GM18502 (cell line): ENCODE measurements at regions not wholly inside any gene's neighbourhood (a gene's known extent, or its start where the extent isn't known, plus 50 kb on each side); places are given as distances from the start of the nearest gene placed in this dataset.
"Not testable (repeated sequence)": the region's sequence is repeated elsewhere in the genome, so short reads cannot be mapped to it uniquely, and the experiment has no call there.

Source experiments
- ATAC-seq: cut with Tn5 transposase; IDR thresholded peaks from one replicate; pipeline ENCODE4 v1.9.1; 2021; ENCODE audit warnings: mild to moderate bottlenecking; ENCODE audit not compliant: unreplicated experiment, poor library complexity

DNA sequence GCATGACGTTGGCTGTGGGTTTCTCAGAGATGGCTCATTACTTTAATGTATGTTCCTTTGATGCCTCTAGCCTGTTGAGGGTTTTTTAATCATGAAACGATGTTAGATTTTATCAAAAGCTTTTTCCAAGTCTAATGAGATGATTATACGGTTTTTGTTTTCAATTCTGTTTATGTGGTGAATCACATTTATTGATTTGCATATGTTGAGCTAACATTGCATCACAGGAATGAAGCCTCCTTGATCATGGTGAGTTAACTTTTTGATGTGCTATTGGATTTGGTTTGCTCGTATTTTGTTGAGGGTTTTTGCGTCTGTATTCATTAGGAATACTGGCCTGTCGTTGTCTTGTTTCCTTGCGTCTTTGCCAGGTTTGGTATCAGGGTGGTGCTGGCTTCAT lies 52.3 kb upstream of the PTPN12 start:
- ATAC-seq, result no peak

DNA sequence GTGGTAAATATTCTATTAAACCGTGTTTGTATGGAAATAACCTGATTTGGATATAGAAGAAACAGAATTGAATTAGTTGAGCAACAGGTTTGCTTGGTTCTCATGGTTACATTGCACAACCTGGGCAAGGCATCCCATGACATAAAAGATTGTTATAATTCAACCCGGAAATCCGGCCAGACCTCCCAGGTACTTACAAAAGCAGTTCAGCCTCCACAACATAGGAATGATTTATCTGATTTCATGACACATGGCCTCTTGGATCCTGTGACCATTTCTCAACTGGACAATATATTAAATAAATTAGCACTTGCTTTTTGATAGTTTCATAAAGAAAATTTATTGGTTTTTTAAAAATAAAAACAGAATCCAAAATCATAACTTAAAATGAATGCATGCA lies 55.1 kb upstream of the PTPN12 start:
- ATAC-seq, result no peak

DNA sequence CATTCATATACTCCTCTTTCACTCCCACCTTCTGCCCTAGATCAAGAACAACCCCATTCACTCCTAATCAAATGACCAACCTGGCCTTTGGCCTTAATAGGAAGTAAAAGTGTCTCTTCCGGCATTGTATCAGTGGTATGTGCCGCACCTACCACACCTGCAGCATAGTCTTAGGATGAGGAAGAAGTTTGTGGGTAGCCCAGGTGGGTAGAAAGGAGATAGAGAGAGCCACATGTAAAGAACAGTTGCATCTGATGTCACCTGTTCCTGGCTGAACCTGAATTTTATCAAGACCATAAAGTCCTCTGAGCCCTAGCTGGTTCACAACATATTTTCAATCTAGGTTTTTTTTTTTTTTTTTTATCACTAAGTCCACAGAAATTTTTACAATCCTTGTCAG lies 55.5 kb upstream of the PTPN12 start:
- ATAC-seq, result no peak

DNA sequence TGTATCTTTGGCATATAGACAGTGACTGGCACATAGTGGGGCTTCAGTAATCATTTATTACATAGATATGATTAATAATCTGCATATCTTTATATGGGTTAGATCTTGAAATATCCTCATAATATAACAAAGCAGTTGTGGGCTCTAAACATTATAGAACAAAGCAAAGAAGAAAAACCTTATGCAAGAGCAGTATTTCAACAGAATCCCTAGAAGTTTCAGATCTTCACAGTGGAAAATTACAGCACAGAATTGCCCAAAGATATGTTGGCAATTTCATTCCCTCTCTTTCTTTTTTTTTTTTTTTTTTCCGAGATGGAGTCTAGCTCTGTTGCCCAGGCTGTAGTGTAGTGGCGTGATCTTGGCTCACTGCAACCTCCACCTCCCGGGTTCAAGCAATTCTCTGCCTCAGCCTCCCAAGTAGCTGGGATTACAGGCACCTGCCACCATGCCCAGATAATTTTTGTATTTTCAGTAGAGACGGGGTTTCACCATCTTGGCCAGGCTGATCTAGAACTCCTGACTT lies 56.9 kb upstream of the PTPN12 start:
- not testable (repeated sequence) for ATAC-seq

DNA sequence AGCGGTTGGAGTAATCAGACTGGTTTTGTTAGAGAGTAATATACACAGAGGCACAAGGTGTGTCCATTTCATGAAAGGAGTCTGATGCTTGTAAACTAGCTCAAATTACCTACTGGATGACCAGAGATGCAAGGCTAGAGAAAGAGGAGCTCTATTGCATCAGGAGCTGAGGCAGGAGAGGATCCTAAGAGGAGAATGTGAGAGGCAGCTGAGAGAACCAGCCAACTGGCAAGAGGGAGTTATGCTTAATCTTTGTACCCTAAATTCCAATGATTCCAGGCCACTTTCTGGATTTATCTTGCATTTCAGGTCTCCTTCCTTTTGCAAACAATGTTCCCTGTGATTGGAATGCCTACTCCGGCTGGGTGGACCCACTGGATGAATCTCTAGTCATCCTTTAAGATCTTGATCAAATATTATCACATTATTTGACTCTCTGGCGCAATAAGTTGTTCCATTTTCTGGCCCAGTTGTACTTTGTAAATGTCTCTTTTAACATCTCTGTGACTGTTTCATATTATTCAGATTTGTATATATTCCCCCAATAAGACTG lies 57.5 kb upstream of the PTPN12 start:
- no peak for ATAC-seq

DNA sequence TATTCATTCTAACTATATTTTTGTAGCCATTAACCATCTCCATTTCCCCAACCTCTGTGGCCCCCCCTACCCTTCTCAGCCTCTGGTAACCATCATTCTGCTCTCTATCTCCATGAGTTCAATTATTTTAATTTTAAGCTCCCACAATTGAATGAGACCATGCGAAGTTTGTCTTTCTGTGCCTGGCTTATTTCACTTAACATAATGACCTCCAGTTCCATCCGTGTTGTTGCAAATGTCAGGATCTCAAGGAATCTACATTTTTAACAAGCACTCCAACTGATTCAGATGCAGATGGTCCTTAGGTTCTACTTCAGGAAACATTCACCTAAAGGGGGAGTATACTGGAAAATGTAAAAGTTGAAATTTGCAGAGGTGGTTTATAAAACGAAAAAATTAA lies 60.2 kb upstream of the PTPN12 start:
- ATAC-seq, result no peak

DNA sequence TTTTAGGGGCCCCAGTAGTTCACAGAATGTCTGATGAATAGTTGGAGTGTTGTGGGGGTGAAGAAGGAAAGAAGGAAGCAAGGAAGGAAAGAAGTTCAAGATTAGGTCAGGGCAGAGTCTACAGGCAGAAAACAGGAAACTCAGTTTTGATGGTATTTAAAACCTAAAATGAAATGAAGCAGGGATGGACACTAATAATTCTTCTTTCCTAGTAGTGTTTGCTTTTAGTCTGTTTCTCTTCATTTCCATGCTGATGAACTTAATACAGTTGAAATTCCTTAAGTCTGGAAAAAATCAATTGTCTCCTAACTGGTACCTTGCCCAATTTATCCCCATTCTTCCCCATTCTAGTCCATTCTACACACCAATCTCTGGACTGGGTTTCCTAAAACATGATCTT lies 59.0 kb upstream of the GSAP start:
- no peak for ATAC-seq

DNA sequence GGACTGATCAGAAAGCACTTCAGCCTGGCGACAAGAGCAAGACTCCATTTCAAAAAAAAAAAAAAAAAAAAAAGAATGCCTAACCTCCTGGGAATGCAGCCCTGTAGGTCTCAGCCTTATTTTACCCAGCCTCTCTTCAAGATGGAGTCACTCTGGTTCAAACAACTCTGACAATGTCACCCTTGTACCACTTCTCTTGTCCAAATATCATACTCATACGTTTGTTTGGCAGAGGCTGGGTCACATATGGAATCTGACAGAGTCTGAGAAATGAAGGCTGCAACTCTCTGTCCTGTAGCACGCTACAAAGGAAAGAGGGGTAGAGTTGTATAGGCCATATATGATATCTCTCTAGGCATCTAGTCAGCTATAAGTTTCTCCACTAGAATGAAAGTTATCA lies 58.6 kb upstream of the GSAP start:
- no peak for ATAC-seq

DNA sequence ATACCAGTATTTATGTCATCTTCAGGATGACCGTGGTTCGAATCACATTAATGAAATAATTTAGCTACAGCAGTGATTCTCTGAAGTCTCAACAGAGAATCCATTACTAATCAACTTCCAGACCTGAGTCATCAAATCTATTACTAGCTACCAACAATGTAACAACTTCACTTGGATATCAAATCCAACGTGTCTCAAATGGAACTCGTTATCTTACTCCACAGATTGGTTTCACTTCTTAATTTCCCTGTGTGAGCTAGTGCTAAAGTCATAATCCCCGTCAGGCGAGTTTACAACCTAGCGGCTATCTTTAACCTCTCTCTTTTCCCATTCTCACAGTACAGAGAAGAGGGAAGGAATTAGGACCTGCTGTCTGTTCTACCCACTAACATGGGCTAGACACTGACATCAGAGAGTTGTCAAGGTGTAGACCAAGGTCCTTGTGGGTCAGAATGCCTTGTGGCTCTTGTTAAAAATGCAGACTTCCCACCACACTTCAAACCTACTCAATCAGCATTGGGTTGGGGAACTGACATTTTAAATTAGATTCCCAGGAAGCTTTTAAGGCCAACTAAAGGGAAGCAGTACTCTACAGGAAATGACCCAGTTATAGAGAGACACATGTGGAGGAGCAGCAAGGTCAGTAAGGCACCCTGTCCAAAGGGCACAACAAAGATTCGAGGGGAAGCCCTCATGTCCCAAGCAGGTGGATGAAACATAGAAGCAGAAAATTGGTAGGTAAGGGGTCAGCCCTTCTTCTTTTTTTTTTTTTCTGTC lies 57.3 kb upstream of the GSAP start:
- no peak for ATAC-seq

DNA sequence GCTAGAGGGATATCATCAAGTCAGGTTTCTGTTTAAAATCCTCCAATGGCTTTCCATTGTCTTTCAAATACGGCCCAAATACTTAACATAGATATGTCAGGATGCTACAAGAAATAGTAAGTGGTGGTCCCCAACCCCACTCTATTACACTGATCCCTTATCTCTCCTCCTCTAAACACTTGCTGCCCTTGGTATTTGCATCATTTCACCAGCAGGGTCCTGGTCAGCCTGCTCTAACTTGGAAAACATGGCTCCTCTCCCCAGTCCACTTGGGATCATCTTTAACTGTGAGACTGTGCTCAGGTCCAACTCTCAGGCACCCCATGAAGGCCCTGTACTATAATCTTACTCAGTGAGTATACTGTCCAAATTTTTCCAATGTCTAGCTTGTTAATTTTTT lies 53.8 kb upstream of the GSAP start:
- no peak for ATAC-seq

DNA sequence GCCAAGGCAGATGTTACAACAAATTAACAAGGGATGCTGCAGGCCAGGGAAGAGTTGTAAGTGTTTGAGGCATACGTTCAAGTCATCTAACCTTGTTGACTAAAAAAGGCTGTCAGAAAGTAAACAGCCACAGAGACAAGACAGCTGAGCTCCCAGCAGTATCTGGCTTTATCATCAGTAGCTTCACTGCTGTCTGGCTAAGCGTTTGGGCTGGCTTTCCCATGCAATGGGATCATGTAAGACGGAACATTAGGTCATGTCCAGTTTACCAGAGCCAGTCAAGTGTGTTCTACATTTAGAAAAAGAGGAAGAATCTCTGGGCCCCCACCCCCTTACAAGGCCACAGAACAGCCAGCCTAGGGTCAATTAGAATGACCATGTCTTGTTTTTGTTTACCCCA lies 51.3 kb upstream of the GSAP start:
- no peak for ATAC-seq

DNA sequence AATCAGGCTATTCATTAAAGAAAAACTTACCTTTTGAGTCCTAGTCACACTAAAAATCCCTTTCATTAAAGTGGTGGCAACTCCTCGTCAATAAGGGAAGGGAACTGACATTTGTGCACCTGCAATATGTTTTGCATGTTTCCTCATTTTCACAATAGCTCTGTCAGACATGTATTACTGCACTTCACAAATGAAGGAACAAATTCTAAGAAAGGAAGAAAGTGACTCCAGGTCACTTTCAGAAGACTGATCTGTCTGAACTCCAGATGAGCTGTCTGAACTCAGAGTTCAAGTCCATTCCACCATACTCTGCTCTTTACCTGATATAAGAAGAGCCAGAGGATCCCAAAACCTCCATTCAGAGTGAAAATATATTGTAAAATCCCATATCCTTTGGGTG lies 50.3 kb upstream of the GSAP start:
- peak; percentile 38 for ATAC-seq
